Kidney (tissue), 13 donors: ENCODE measurements at regions not wholly inside any gene's neighbourhood (a gene's known extent, or its start where the extent isn't known, plus 50 kb on each side); places are given as distances from the start of the nearest gene placed in this dataset.

Source experiments
- DNase-seq, 5 donors: peaks; one replicate each; pipeline ENCODE4 v3.0.0-alpha.2; 2013 to 2020
- FAIRE-seq: peaks from 2 replicates; lab custom pipeline; 2012; peaks lifted over from hg19 to GRCh38; lab: Jason Lieb, UNC
- H3K27ac ChIP-seq, 2 donors: one replicate each; pipeline ENCODE4 v1.7.0; 2013; ENCODE audit warnings: low read depth in 2 of 2, low read length in 2 of 2, inconsistent platforms in 1 of 2
- H3K27me3 ChIP-seq: one replicate; pipeline ENCODE4 v1.7.1; 2013; ENCODE audit warnings: low read length, inconsistent platforms; ENCODE audit not compliant: control insufficient read depth, insufficient read depth
- H3K36me3 ChIP-seq, 3 donors: one replicate each; pipeline versions ENCODE4 v1.7.0 to v1.7.1; 2013; ENCODE audit warnings: low read length in 3 of 3, control low read depth in 1 of 3, inconsistent platforms in 1 of 3; ENCODE audit not compliant: insufficient read depth in 3 of 3, control insufficient read depth in 2 of 3
- H3K4me1 ChIP-seq, 3 donors: one replicate each; pipeline versions ENCODE4 v1.7.0 to v1.7.1; 2013; ENCODE audit warnings: low read length in 3 of 3, inconsistent platforms in 1 of 3, low read depth in 1 of 3; ENCODE audit not compliant: control insufficient read depth in 2 of 3, insufficient read depth in 2 of 3
- H3K4me3 ChIP-seq, 3 donors: one replicate each; pipeline versions ENCODE4 v1.7.0 to v1.8.1; 2013; ENCODE audit warnings: low read length in 3 of 3, control low read depth in 1 of 3, inconsistent platforms in 1 of 3
- H3K9ac ChIP-seq, 3 donors: one replicate each; pipeline versions ENCODE4 v1.7.0 to v1.7.1; 2013; ENCODE audit warnings: low read length in 3 of 3, control low read depth in 1 of 3, inconsistent platforms in 1 of 3
- H3K9me3 ChIP-seq, 3 donors: one replicate each; pipeline versions ENCODE4 v1.7.0 to v1.7.1; 2013; ENCODE audit warnings: low read length in 3 of 3, control low read depth in 1 of 3, inconsistent platforms in 1 of 3; ENCODE audit not compliant: control insufficient read depth in 2 of 3, insufficient read depth in 1 of 3
- CTCF ChIP-seq: IDR thresholded peaks from 3 replicates; pipeline ENCODE4 v1.5.1; 2012; ENCODE audit warnings: mild to moderate bottlenecking, moderate library complexity, borderline replicate concordance; ENCODE audit not compliant: insufficient read depth; ENCODE audit errors: extremely low read depth
- intact Hi-C: fragments of 100-400 bp; cut with DNase I; formaldehyde crosslinking; loops from one replicate; pipeline ENCODE4 v1.11.1; 2022
- donor health status: control.
- donor health status: control.
- donor health status: control.
- donor health status: control.
- donor health status: control.
- donor health status: DM: yes; HTN: yes; CAD: no.
- donor health status: Normal renal cell carcinoma (clear cell type).

- Histone ChIP-seq H3K4me1 (peaks cover 0 to 2% (median 0%) of the 10 kb centered on the region in 3 donors), H3K9ac (no peak overlapping the region), H3K36me3 (no peaks in the 10 kb centered on the region), H3K4me3 (no peak overlapping the region), H3K27me3 (no peaks in the 10 kb centered on the region), H3K9me3 (no peaks in the 10 kb centered on the region), H3K27ac (no peak overlapping the region)
- intact Hi-C loops = no loop called here
- no peak for TF ChIP-seq CTCF
- no peak for DNase-seq
- no peak for FAIRE-seq
Measured at GRCh38 chr6:134437376-134437775, 119.5 kb upstream of the SGK1 start.

- intact Hi-C loops = no loop called here
- DNase-seq (no peak), FAIRE-seq (no peak)
- no peak overlapping the region for H3K4me3 ChIP-seq
- no peaks in the 10 kb centered on the region for H3K9me3 ChIP-seq
- no peak overlapping the region for H3K9ac ChIP-seq
- no peaks in the 10 kb centered on the region for H3K27me3 ChIP-seq
- no peak overlapping the region for H3K27ac ChIP-seq
- no peak for TF ChIP-seq CTCF
- H3K4me1 ChIP-seq = peaks cover 0 to 2% (median 0%) of the 10 kb centered on the region in 3 donors
- no peaks in the 10 kb centered on the region for H3K36me3 ChIP-seq
Measured at GRCh38 chr6:134436950-134437349, 119.0 kb upstream of the SGK1 start.

GRCh38 chr6:134436281-134436815 is 118.4 kb upstream of the SGK1 start:
- TF ChIP-seq CTCF = no peak
- H3K36me3 ChIP-seq = no peaks in the 10 kb centered on the region
- no peaks in the 10 kb centered on the region for H3K27me3 ChIP-seq
- FAIRE-seq (no peak), DNase-seq (peak in 4 of 5 donors; percentile 22 to 83 (median 50))
- peaks cover 0 to 2% (median 0%) of the 10 kb centered on the region in 3 donors for H3K4me1 ChIP-seq
- peak overlapping the region in 1 of 3 donors; percentile 14 for H3K4me3 ChIP-seq
- intact Hi-C loops = no loop called here
- no peak overlapping the region for H3K9ac ChIP-seq
- no peak overlapping the region for H3K27ac ChIP-seq
- H3K9me3 ChIP-seq = no peaks in the 10 kb centered on the region

- H3K27ac ChIP-seq = no peak overlapping the region
- no peak overlapping the region for H3K9ac ChIP-seq
- no peaks in the 10 kb centered on the region for H3K9me3 ChIP-seq
- H3K4me3 ChIP-seq = peak overlapping the region in 1 of 3 donors; percentile 14
- DNase-seq (no peak), FAIRE-seq (peak; percentile 29)
- H3K27me3 ChIP-seq = no peaks in the 10 kb centered on the region
- no peak for TF ChIP-seq CTCF
- no peaks in the 10 kb centered on the region for H3K36me3 ChIP-seq
- intact Hi-C loops = no loop called here
- peaks cover 0 to 2% (median 0%) of the 10 kb centered on the region in 3 donors for H3K4me1 ChIP-seq
Measured at GRCh38 chr6:134435814-134436280, 117.9 kb upstream of the SGK1 start.
